Osteocyte (in vitro differentiated cells): ENCODE measurements at regions not wholly inside any gene's neighbourhood (a gene's known extent, or its start where the extent isn't known, plus 50 kb on each side); places are given as distances from the start of the nearest gene placed in this dataset.

Experiments used
- DNase-seq: peaks from one replicate; pipeline ENCODE4 v3.0.0; 2021; ENCODE audit warnings: mixed read lengths; ENCODE audit not compliant: unreplicated experiment; ENCODE audit errors: extremely low spot score
- H3K27ac Mint-ChIP-seq: one replicate; pipeline ENCODE4 v1.8.0; 2021; ENCODE audit warnings: mild to moderate bottlenecking, mixed read lengths; ENCODE audit not compliant: unreplicated experiment
- H3K27me3 Mint-ChIP-seq: one replicate; pipeline ENCODE4 v1.8.0; 2021; ENCODE audit warnings: mixed read lengths; ENCODE audit not compliant: unreplicated experiment
- H3K36me3 Mint-ChIP-seq: one replicate; pipeline ENCODE4 v1.8.0; 2021; ENCODE audit warnings: mixed read lengths; ENCODE audit not compliant: unreplicated experiment
- H3K4me1 Mint-ChIP-seq: one replicate; pipeline ENCODE4 v1.8.0; 2021; ENCODE audit warnings: mixed read lengths; ENCODE audit not compliant: unreplicated experiment
- H3K4me3 Mint-ChIP-seq: one replicate; pipeline ENCODE4 v1.8.0; 2021; ENCODE audit warnings: mild to moderate bottlenecking, moderate library complexity, mixed read lengths; ENCODE audit not compliant: unreplicated experiment
- H3K9me3 Mint-ChIP-seq: one replicate; pipeline ENCODE4 v1.8.0; 2021; ENCODE audit warnings: mixed read lengths; ENCODE audit not compliant: unreplicated experiment
- CTCF ChIP-seq: fragments of 200-600 bp; sonication (generic); IDR thresholded peaks from 2 replicates; pipeline ENCODE4 v1.5.0; 2021; ENCODE audit warnings: antibody characterized with exemption, mild to moderate bottlenecking, moderate library complexity

GRCh38 chr7:115379321-115379720 is 457.4 kb downstream of the MDFIC start:
- Mint-ChIP-seq H3K4me1 (no peaks in the 10 kb centered on the region), H3K4me3 (no peak overlapping the region), H3K36me3 (no peaks in the 10 kb centered on the region), H3K27me3 (peaks cover 3% of the 10 kb centered on the region), H3K9me3 (peaks cover 3% of the 10 kb centered on the region), H3K27ac (no peak overlapping the region)
- DNase-seq: no peak
- no peak for TF ChIP-seq CTCF

- Mint-ChIP-seq H3K36me3 (peaks cover 2% of the 10 kb centered on the region), H3K9me3 (peaks cover 14% of the 10 kb centered on the region), H3K4me1 (peaks cover 5% of the 10 kb centered on the region), H3K27ac (no peak overlapping the region), H3K4me3 (no peak overlapping the region), H3K27me3 (no peaks in the 10 kb centered on the region)
- DNase-seq: no peak
- no peak for TF ChIP-seq CTCF
Observed at GRCh38 chr7:115368998-115369397, 447.1 kb downstream of the MDFIC start.

GRCh38 chr7:115363916-115364315 is 442.0 kb downstream of the MDFIC start:
- TF ChIP-seq CTCF: no peak
- Mint-ChIP-seq H3K27ac (no peak overlapping the region), H3K4me3 (no peak overlapping the region), H3K27me3 (no peaks in the 10 kb centered on the region), H3K36me3 (peaks cover 2% of the 10 kb centered on the region), H3K4me1 (peaks cover 8% of the 10 kb centered on the region), H3K9me3 (peaks cover 18% of the 10 kb centered on the region)
- DNase-seq: no peak

GRCh38 chr7:115359955-115360354 is 438.1 kb downstream of the MDFIC start:
- H3K27ac Mint-ChIP-seq: no peak overlapping the region
- no peak overlapping the region for H3K4me3 Mint-ChIP-seq
- no peak for DNase-seq
- H3K36me3 Mint-ChIP-seq: no peaks in the 10 kb centered on the region
- H3K9me3 Mint-ChIP-seq: peaks cover 10% of the 10 kb centered on the region
- no peak for TF ChIP-seq CTCF
- H3K27me3 Mint-ChIP-seq: no peaks in the 10 kb centered on the region
- H3K4me1 Mint-ChIP-seq: peaks cover 8% of the 10 kb centered on the region

- Mint-ChIP-seq H3K4me1 (peaks cover 4% of the 10 kb centered on the region), H3K9me3 (peaks cover 4% of the 10 kb centered on the region), H3K4me3 (no peak overlapping the region), H3K27me3 (no peaks in the 10 kb centered on the region), H3K36me3 (no peaks in the 10 kb centered on the region), H3K27ac (no peak overlapping the region)
- DNase-seq: no peak
- no peak for TF ChIP-seq CTCF
Observed at GRCh38 chr7:115359119-115359518, 437.2 kb downstream of the MDFIC start.
